ENCODE measurements at regions not wholly inside any gene's neighbourhood (a gene's known extent, or its start where the extent isn't known, plus 50 kb on each side); places are given as distances from the start of the nearest gene placed in this dataset.

GRCh38 chr6:132969196-132969595 is 154.8 kb downstream of the RPS12 start:
- Histone ChIP-seq H3K4me3 (replicated peaks in 1 of 3; ENCODE audit: insufficient read depth in 1 of 3, low read depth in 1 of 3, low read length in 3 of 3) (no peak overlapping the region), H3K4me2 (ENCODE audit: insufficient read depth, low read length) (no peak overlapping the region), H3K9me1 (replicated peaks; ENCODE audit: control insufficient read depth, extremely low read depth, insufficient read depth, low read length) (no peaks in the 10 kb centered on the region), H3K36me3 (ENCODE audit: control insufficient read depth in 2 of 2, extremely low read depth in 1 of 2, insufficient read depth in 2 of 2, low read length in 2 of 2) (no peaks in the 10 kb centered on the region), H3K9me3 (replicated peaks; ENCODE audit: control insufficient read depth, insufficient read depth, low read length) (no peaks in the 10 kb centered on the region), H3K27ac (ENCODE audit: insufficient read depth, low read depth, low read length) (no peak overlapping the region), H3K79me2 (ENCODE audit: control insufficient read depth, insufficient read depth, low read length) (no peaks in the 10 kb centered on the region), H3K27me3 (ENCODE audit: control insufficient read depth in 2 of 2, insufficient read depth in 2 of 2, low read length in 2 of 2) (no peaks in the 10 kb centered on the region), H3K4me1 (ENCODE audit: control insufficient read depth, extremely low read depth, insufficient read depth, low read length) (peaks cover 6% of the 10 kb centered on the region), H2AFZ (ENCODE audit: low read depth, low read length) (no peak overlapping the region), H4K20me1 (replicated peaks; ENCODE audit: control insufficient read depth, extremely low read depth, insufficient read depth, low read length) (no peaks in the 10 kb centered on the region), H3K9ac (replicated peaks; ENCODE audit: extremely low read depth, insufficient read depth, low read length) (no peak overlapping the region)
- BruUV-seq (replicated peaks): no TSS peak
- FAIRE-seq: peak; percentile 33
- TF ChIP-seq MYC (IDR thresholded peaks at IDR 0.05; ENCODE audit: low read depth, low read length) (no peak), JUN (IDR thresholded peaks at IDR 0.05; ENCODE audit: borderline replicate concordance, insufficient read depth, insufficient read length, low read depth) (no peak), MAX (IDR thresholded peaks at IDR 0.05; ENCODE audit: insufficient read depth, insufficient read length) (no peak), CTCF (IDR thresholded peaks at IDR 0.05; ENCODE audit: extremely low read depth in 1 of 2, insufficient read depth in 1 of 2, low read depth in 1 of 2, low read length in 2 of 2) (no peak), POLR2A (IDR thresholded peaks at IDR 0.05; ENCODE audit: low read depth, low read length) (no peak), EZH2 (IDR thresholded peaks at IDR 0.05; ENCODE audit: borderline replicate concordance, low read depth, low read length, severe bottlenecking) (no peak), POLR2AphosphoS5 (IDR thresholded peaks at IDR 0.05; ENCODE audit: insufficient read depth, low read depth, low read length) (no peak), FOS (IDR thresholded peaks at IDR 0.05; ENCODE audit: borderline replicate concordance, insufficient read depth, low read length) (no peak), GATA2 (IDR thresholded peaks at IDR 0.05; ENCODE audit: insufficient read depth, insufficient read length, low read depth, low read length) (no peak)
- ChIA-PET POLR2A (no interaction called here), CTCF (no interaction called here)
- dilution Hi-C loops (cut with MboI; ENCODE audit: extremely low pct_ligation_motif_present, low sequenced_read_pairs) (no loop called here), intact Hi-C loops (cut with micrococcal nuclease) (no loop called here)
- DNase-seq (ENCODE audit: low read depth, low spot score): peak; percentile 7

Data from endothelial cell of umbilical vein (primary cell).